GM19395 (cell line): ENCODE measurements at regions not wholly inside any gene's neighbourhood (a gene's known extent, or its start where the extent isn't known, plus 50 kb on each side); places are given as distances from the start of the nearest gene placed in this dataset.
"Not testable (repeated sequence)": the region's sequence is repeated elsewhere in the genome, so short reads cannot be mapped to it uniquely, and the experiment has no call there.

Experiments
- ATAC-seq: cut with Tn5 transposase; IDR thresholded peaks from one replicate; pipeline ENCODE4 v1.9.1; 2021; ENCODE audit warnings: mild to moderate bottlenecking, moderate library complexity; ENCODE audit not compliant: unreplicated experiment

DNA sequence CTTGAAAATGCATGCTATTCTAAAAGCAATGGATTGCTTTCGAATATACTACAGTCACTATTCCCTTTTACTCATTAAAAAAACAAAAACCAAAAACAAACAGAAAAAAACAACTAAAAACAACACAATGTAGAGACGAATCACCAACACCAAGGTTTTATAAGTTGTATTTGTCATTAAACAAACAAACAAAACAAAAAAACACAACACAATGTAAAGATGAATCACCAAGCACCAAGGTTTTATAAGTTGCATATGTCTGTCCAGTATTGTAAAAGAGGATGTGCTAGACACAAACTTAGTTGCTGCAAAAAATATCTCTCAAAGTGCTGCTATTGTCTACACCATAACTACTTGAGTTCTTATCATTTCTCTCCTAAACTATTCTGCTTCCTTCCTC is 1269.2 kb downstream of the EFNA5 start:
- ATAC-seq: no peak

DNA sequence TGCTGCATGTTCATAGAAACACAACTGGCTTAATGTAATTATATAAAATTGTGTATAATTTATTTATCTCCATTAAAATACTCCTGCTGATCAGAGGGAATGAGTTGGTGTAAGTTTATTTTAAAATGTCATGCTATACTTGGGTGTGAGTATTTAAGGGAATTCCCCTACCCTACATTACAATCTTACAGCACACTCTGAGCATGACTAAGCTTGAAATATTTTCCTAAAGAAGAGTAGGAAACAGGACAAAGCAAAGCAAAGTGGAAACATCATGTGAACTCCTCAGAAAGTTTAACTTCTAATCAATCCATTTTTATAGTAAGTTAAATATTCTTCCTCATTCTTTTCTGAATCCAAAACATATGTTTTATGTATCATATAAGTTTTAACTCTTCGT is 1271.3 kb downstream of the EFNA5 start:
- ATAC-seq: no peak

DNA sequence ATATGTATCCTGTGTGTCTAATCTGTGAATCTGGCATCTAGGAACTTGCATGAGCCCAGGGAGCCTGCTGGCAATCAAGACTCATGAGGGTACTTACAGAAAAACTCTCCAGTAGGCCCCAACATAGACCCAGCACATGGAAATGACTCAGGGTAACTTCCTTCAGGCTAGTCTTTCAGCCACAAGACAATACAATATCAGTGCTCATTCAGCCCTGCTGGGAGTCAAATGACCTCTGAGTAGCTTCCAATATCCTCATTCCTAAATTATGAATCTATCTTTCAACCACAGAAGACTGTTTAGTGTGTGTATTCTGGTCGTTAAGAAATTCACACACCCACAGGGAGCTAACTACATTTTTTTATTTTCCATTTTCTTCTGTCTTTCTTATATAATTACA is 1273.0 kb downstream of the EFNA5 start:
- no peak for ATAC-seq

DNA sequence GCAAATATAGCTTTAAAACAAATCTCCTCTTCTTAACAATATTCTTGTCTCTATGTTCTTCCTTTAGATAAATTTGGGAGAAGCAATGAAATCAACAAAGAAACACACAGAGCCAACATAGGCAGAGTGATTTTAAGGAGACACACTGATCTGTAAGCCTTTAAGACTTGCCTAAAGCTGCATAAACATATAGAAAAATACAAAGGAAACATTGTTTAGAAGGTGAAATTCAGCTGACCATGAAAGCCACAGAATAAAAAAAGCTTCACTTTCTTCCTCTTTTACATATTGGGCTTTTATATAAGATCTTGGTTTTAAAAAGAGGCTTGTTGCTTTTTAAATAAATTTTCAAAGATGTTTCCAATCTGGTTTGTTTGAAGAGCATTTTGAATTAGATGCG is 1277.5 kb downstream of the EFNA5 start:
- no peak for ATAC-seq

DNA sequence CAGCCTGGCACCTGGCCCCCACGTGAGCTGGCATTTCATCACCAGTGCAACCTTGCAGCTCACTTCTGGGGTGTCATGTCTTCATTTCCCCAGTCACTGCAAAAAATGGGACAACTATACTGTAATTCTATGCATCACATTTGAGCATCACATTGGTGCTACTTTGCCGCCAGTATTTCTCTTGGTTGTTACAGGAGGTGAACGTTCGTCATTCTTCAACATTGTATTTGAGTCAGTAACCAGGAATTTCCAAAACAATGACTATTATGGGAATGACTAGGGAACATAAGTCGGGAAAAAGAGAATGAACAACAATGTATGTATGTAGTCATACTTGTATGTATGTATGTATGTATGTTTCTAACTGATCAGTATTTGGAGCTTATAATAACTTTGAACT is 1278.0 kb downstream of the EFNA5 start:
- no peak for ATAC-seq

DNA sequence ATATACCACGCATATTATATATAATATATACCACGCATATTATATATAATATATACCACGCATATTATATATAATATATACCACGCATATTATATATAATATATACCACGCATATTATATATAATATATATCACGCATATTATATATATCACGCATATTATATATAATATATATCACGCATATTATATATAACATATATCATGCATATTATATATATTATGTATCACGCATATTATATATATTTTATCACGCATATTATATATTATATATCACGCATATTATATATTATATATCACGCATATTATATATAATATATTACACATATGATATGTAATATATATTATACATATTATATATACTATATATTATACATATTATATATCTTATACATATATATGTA is 1283.0 kb downstream of the EFNA5 start:
- not testable (repeated sequence) for ATAC-seq

DNA sequence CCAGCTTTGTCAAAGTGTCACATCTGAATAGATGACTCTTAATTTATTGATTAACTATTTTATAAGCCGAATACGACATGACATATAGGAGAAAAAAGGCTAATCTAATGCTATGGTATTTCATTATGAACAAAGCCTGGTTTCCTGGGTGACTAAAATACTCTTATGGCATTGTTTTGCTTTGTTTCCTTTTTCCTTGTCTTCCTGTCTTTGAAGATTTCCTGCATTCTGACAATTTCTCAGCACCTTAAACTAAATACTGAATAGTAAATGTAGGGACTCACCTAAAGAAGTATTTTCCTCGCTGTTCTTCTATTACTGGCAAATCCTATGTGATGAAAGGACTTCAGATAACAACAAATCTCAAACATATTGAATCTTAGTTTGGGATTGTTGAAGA is 1284.5 kb downstream of the EFNA5 start:
- ATAC-seq: no peak

DNA sequence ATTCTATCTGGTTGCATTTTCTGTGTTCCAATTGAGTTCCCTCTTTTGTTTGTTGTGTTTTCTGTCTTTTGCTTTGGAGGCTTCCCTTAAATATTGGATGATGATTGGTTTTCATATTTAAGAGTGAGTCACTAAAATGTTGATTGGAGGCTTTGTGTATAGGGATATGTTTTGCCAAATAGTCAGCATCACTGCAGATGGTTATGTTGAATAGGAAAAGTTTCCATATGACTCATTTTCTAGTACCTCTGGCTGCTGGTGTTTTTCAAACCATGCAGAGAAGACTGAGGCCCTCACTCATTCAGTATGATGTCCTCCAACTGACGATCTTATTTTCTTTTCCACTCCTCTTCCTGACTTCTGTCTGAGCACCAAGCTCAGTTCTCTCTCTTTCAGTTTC is 1290.0 kb downstream of the EFNA5 start:
- no peak for ATAC-seq

DNA sequence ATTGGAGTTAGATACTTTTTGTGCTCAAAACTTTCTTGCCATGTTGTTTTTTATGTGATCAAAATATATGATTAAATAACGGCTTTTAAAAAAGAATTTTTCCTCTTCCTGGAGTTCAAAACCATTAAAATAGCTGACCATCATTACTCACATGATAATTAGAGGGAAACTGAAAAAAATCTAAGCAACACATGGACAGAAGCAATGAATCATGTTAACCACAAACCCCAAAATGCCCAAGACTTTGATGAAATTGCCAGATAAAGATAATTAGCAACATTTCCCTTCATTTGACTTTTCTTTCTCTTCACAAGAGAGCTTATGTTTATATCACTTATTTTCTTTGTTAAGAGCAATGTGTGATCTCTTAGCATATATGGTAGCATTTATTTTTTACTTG is 1294.2 kb downstream of the EFNA5 start:
- no peak for ATAC-seq

DNA sequence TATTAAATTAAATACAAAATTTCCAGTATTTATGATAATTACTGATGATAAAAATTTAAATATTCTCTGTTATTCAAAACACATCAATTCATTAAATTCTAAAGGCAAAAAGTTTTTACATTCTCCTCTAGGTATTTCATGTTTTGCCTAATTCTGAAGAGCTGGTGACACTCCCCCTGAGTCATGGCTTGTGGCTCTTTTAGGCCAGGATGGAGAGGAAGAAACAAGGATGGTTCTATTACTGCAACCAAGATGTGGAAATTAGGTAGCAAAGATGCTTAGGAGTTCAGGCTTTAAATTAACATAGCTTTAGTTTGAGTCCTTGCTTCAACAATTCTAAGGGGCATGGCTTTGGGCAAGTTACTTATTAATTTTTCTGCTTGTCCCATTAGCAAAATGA is 1295.8 kb downstream of the EFNA5 start:
- no peak for ATAC-seq

DNA sequence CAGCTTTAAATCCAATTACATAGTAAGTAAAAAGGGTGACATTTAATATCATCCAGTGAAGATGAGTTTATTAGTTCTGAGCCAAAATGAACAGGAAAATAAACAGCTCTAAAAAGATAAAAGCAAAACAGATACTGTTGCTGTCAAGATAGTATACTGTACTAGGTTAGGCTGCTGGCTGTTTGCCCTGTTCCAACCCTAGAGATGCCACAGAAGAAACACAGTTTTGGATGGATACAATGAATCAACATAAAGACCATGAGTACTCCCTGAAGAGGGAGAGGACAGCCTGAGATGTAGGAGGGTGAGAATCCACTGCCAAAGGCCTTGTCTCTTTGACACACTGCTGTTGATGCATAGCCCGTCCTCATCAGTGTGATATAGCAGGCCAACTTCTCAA is 1302.7 kb downstream of the EFNA5 start:
- no peak for ATAC-seq

DNA sequence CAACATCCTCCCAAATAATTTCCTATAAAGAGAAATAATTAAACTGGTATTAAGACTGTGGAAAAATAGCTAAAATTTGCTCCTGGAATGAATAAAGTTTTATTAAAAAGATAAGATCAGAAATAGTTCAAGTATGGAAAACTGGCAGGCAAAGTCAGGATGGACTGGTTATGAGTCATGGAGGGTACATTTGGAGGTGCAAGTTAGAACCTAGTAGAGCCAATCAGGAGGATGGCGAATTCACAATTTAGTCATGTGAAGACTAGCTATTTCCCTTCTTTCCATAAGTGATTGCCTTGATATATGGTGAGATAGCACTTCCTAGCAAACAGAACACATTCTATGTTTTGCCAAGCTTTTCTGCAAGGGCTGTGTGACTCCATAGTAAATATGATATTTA is 1303.5 kb downstream of the EFNA5 start:
- ATAC-seq: no peak

DNA sequence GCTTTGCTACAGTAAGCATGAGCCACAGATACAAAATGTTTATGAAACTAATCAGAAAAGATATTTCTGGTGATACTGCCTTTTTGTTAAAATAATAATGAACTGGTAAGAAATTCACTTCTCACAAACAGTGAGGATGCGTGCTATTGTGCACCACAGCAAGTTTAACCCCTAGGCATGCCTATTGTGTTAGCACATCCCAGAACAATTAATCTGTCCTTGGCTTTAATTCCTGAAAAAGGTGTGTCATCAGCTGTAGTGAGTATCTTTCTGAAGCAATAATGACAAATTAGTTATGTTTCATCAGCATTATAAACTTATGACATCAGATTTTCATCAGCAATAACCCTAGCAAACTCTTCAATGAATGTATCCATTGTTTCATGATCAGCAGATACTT is 1307.2 kb downstream of the EFNA5 start:
- ATAC-seq: no peak

DNA sequence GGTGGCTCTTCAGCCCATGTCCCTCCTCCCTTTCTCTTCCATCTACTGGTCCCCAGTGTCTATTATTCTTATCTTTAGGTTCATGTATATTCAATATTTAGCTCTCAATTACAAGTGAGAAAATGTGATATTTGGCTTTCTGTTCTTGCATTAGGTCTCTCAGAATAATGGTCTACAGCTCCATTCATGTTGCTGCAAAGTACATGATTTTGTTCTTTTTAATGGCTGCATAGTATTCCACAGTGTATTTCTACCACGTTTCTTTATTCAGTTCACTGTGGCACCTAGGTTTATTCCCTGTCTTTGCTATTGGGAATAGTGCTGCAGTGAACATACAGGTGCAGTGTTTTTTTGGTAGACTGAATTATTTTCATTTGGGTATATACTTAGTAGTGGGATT is 1308.8 kb downstream of the EFNA5 start:
- ATAC-seq: no peak

DNA sequence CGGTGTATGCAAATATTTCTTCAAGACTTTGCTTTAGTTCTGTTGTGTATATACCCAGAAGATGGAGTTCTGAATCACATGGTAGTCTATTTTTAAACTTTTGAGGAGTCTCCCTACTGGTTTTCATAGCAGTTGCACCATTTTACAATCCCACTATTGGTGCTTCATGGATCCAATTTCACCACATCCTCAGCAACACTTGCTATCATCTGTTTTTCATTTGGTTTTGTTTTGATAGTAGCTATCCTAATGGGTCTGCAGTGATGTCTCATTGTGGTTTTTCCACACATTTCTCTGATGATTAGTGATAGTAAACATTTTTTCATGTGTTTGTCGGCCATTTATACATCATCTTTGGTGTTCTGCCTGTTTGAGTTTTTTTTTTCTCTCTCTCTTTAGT is 1339.3 kb downstream of the EFNA5 start:
- ATAC-seq: no peak

DNA sequence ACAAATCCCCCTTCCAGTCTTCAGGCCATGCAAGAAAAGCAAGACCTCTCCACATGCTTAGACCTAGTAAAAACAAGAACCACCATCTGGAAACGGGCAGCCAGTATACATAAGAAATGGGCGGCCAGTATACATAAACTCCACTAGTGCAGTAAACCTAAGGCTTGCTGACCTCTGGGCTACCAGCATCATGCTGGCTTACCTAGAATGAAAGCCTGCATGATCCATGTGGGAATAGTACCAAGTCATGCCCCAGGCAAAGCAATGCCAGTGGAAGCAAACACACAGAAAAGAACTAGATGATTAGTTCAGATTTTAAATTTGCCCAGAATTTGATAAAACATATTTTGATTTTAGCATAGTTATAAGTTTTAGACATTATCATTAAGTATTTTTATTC is 1346.4 kb downstream of the EFNA5 start:
- ATAC-seq: no peak

DNA sequence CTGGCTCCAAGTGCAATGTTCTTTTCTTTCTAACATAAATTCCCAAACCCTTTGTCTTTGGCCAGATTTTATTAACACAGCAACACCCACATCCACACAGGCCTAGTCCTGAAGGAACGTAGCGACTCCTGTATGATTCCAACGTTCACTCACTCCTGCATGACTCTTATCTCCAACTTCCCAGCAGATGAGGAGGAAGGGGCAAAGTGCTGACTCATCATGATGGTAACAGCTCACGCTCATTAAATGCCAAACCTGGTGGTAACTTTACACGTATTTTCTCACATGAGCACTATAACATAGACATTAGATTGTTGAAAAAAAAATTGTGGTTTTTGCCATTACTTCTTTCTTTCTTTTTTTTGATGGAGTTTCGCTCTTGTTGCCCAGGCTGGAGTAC is 1349.5 kb downstream of the EFNA5 start:
- ATAC-seq: no peak

DNA sequence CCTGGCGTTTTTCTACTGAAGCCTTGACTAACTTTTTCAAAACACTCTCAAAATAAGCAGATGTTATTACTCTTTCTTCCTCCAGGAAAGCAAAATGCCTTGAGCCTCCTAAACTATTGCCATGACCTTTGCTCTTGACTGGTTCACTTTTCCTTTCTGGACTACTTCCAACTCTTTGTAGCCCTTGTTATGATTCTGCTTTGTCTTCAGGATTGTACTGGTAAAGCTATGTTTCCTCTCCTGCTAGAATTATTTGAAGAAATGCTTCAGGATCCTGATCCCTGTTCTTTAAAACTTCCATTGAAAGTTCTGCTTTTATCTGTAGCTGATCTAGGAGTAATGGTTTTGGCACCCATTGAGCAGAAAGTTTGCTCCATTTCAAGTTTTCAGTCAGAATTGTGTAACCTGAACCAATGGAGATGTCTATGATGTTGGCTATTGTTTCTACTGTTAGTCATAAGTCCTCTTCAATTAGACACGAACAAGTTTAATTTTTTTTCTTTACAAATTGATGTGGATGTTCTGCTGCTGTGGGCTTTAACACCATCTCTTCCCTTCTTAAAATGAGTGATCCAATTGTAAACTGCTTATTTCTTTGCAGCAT is 1356.4 kb downstream of the EFNA5 start:
- ATAC-seq: no peak

DNA sequence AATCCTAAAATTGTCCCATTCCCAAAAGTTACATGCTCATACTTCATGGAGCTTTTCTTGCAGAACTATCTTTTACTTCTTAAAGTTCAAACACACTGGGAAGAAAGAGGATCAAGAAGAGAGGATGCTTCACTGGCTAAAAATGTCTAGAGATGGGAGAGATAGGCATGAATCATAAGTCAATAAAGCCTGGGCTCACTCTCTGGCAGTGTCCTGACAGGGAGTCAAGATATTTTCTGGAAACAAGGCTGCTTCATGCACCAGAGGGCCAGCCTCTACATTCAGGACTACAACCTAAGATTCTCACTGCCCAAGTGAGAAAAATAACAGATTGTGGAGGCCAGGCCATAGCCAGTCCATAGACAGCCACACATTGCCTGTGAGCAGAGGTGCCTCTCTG is 1358.4 kb downstream of the EFNA5 start:
- ATAC-seq: no peak

DNA sequence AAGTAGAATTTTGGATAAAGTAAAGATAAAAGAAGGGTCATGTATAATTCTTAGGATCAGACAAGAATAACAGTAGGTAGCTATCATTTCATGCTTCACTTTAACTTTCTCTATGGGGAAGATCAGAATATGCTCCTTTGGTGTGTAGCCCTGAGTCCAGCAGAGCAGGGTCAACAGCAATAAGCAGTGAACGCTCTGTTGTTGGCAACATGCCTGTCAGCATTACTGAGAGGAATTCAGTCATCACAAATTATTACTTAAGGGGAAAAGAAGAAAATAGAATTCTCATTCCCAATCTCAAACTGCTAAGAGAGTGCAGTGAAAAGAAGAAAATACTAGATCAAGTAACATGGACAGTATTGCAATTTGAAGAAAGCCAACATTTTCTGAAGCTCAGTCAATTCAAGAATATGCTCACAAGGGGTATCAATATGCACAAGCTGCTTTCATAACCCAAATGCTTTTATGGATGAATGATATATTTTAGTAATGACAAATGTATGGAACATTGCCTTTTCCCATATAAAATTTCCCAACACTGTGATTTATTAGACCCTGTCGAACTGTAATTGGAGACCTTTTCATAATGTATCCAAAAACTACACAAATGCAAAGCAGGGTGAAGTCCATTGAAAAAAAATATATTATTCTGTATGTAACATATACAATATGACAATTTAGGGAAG is 1359.4 kb downstream of the EFNA5 start:
- no peak for ATAC-seq

DNA sequence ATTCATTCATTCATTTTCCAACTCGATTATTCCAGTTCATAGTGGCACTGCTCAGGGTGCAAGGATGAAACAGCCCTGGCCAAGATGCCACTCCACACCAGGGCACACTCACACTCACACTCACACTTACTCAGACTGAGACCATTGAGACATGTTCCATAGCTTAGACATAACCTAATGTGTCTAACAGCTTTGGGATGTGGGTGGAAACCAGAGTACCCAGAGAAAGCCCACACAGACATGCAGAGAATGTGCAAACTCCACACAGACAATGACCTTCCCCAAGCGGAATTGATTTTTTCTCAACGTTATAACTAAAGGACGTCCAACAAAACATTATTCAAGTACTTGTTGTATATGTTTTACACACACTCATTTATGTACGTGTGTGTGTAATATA is 1363.5 kb downstream of the EFNA5 start:
- no peak for ATAC-seq

DNA sequence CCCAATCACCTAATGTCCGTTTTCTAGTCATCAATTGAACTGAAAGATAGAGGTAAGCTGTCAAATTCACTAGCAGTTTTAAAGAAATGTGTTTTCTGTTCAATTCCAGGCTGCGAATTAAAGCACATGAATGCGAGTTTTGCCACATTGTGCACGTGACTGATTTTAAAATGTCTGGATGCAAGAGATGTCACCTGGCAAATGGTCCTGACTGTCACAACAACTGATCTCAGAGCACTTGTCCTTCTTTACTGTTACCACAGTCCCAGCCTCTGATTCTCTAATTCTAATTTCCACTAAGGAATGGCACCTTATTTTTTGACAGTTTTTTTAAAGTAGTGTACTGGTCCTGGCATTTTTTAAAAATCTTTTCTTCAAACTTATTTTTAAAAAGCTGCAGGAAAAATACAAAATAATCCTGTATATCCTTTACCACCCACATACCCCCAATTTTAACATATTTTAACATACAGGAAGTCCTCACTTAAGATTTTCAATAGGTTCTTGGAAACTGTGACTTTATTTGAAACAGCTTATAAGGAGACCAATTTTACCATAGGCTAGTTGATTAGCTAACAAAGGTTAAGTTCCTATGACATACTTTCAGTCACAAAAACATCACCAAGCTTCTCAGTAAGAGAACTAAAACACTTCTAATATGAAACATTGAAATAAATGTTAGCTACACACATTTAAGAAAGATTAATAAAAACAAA is 1364.3 kb downstream of the EFNA5 start:
- no peak for ATAC-seq
